HT1080 (cell line): ENCODE measurements at regions not wholly inside any gene's neighbourhood (a gene's known extent, or its start where the extent isn't known, plus 50 kb on each side); places are given as distances from the start of the nearest gene placed in this dataset.

Source experiments
- DNase-seq: peaks from one replicate; pipeline ENCODE4 v3.0.0-alpha.2; 2015; ENCODE audit warnings: low read depth

DNA sequence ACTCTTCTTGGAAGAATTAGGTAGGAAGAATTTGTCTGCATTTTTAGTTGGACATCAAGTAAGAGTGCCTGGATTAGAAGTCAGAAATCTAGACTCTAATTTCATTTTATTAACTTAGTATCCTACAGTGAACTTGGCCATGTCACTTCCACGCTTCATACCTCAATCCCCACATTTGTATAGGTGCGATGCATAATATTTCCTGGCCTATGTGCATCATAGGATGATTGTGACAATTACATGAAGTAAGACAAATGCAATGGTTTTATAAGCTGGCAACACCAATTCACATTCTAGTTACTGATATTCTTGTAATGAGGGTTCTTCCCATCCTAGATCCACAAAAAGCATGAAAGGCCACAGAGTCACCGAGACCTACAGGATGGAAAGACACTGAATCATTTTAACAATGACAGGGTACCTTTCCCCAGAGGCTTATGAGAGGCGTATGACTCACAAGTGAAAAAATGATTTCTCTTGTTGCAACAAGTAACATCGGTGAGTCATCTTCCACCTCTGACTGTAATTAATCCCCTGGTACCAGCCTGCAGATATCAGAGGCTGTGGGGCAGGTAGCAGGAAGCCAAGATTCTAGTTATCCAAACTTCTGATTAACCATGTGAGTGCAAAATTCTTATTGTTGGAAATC, 56.0 kb upstream of the OR5AK2 start:
- DNase-seq, result peak; percentile 95

DNA sequence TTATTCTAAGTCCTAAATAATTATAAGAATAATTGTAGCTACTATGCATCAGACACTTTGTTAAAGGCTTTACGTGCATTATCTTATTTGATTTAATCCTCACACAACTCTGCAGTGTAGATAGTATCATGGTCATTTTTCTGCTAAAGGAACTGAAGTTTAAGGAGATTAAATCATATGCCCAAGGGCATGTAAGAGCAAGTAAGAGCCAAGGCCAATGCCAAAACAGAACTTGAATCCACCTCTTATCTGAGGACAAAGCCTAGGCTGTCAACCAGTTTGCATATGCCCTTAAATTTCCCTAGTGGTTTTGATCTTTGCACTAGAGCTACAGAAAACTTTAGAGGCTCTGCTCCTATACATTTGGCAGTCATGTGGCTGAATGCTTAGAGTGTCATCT, 65.6 kb upstream of the OR5AK2 start:
- no peak for DNase-seq

DNA sequence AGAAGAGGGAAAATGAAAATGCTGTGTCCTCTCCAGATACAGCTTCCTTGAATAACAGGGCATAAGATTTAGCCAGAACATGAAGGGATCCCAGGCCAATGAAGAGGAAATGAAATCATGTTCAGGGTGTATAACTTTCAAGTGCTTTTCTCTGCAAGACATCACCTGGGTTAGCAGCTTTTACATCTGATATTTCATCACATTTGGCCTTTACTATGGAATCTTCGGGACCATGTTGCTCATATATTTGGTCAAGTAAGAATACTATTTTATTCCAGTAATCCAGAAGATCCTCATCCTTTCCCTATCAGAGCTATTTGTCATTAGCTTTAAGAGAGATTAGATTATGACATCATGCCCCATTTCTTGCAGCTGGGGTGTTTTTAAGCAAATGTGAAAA, 66.3 kb upstream of the OR5AK2 start:
- DNase-seq, result no peak

DNA sequence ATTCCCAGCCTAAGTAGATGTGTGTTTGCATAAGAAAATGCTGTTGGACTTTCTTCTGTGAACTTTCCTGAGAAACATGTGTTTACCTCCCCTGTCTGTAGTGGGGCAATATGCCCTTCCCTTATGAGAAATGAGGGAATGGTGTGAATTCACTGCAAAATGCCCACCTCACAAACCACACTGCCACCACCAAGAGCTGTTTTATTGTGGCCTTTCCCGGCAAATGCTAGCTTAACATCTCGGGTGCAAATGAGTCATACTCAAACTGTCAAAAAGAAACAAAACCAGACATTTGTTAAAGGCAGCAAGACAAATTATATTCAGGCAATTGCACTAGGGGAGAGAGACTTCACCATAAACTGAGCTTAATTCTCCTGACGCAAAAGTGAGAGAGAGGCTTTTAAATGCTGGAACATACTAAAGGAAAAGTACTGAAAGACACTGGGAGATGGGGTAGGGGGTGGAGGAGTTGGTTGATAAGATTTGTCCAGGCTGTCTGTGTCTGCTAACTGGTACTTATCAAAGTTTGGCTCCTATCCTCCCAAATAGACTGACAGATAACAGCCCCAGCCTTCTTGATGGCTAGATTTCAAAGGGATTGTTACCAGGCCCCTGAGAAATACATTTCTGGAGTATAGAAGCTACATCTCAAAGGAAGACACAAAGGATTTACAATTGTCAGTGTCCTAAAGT, 70.9 kb upstream of the OR5AK2 start:
- DNase-seq, result peak; percentile 50

DNA sequence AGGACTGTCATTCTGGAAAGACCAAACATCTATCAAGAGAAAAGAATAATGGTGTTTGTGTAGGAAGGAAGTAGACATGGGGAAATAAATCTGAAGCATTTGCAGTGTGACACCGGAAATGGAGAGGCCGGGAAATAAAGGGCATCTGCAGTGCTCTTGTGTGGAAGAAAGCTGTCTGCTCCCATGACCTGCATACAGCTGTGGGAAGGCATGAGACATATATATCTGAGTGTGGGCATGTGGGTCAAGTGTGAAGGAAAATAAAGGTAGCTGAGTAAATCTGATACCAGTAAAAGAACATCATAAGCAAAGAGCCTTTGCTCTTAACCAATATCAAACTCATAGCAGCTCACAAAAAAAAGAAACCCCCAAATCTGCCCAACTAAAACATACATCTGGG, 72.1 kb upstream of the OR5AK2 start:
- DNase-seq, result no peak

DNA sequence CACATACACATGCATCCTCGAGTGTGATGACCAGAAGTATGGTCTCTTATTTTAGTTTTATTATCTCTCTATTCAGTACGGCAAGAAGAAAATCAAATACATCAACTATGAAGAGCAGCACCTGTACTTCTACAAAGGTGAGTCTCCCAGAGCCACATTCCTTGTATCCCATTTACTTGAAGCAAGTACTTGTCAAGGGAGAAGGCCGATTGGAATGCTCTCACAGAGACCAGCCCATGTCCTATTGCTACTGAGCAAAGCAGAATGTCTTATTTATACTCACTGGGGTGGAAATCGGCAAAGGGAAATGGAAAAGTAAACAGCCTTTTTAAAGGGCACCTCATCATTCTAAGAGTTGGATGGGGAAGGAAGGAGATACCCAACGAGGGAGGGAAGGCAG, 72.6 kb upstream of the OR5AK2 start:
- DNase-seq, result no peak

DNA sequence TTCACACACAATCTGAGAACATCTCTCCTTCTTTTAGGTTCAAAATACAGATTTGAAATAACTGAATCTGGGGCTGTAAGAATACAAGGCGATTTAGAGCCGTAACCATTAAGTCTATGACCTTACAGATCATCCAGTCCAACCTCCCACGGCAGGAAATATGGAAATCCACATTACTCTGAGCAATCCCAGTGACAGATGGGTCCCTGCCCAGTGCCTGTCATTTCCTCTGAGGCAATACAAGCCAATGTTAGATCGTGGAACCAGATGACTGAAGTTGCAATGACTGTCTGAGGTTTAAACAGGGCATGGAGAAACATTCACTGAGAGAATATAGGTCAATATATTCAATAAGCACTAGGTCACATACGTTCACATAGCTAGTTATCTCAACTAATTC, 77.4 kb upstream of the OR5AK2 start:
- peak; percentile 65 for DNase-seq

DNA sequence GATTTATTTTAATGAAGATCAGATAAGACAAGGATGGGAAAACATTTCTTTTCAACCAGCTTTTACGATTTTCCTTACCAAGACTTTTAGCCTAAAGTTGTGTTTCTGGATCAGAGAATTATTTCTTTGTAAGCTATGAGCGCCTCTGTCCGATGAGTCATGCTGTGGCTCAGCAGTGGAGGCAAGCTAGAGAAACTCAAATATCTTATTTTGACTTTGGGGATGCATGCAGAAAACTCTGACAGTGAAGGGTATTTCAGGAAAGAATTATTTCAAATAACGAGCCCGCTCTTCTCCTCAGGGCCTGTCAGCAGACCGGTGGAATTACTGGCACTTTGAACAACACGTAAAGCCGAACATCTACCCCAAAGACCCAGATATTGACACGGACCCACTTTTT, 77.9 kb upstream of the OR5AK2 start:
- peak; percentile 39 for DNase-seq

DNA sequence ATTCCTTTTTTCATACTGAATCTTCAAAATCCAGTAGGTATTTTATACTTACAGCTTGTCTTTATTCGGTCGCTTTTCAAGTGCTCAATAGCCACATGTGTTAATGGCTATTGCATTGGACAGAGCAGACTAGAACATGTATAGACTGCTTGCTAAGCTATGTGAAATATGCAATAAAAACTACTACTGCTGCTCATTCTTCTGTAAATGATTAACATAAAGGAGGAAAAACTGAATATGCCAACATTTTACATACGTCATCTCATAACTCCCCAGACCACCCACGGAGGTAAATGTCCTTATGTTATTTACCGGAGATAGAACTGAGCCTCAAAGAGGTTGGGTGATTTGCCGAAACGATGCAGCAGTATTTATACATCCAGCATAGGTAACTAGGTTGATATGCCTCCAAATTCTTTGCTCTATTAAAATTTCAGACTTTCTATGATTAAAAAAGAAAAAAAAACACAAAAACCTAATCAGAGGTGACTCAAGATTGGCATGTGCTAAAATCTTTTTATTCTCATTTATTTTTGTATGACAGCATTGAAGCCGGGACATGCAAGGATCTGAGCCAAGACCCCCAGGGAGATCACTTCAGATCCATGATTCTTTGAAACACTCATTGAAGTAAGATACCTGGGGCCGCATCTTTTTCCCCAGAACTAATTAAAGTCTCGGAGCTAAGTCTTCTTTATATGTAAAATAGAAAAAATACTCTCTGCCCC, 78.5 kb upstream of the OR5AK2 start:
- DNase-seq, result no peak

DNA sequence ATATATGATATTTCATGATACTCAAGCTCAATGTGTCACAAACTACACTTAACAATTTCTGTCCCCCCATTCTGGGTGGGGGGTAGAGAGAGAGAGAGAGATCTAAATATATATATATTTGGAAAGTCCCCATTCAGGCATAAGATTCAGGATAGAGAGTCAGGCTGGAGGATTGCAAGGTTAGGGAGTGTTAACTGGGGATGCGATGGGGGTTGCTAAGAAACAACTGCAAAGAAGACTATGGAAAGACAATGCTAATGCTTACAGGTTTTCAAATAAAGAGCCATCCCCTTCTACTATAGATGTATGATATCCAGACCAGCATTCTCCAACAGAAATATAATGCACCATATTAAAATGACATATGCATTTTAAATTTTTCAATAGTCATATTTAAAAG, 79.2 kb upstream of the OR5AK2 start:
- no peak for DNase-seq

DNA sequence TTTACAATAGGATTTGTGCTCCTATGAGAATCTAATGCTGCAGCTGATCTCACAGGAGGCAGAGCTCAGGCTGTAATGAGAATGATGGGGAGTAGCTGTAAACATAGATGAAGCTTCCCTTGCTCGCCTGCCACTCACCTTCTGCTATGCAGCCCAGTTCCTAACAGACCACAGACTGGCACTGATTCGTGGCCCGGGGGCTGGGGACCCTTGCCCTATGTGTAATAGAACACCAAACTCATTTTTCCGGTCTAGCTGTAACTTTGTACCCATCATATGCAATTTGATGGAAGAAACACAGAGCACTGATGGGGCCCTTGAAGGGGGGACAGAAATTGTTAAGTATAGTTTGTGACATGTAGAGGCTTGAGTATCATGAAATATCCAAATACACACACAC, 79.6 kb upstream of the OR5AK2 start:
- DNase-seq, result no peak

DNA sequence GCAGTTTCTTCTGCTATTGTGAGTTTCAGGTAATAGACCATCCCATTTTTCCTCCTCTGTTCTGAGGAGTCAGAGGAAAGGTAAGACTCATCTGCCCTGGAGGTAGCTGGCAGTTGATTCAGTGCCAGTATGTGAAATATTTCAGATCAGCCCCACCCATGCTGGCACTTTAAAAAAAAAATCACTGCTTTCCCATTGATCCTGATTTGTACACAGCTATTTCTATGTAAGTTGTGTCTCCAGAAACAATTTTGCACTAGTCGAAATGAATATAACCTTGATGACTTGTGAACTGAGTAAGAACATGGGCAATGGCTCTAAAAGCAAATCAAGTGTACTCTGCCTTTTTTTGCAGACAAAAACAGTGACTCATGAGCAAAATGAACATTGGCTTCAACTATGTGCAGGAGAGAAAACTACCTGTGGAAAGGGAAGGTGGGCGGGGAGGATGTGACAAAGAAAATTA, 82.0 kb upstream of the OR5AK2 start:
- no peak for DNase-seq

DNA sequence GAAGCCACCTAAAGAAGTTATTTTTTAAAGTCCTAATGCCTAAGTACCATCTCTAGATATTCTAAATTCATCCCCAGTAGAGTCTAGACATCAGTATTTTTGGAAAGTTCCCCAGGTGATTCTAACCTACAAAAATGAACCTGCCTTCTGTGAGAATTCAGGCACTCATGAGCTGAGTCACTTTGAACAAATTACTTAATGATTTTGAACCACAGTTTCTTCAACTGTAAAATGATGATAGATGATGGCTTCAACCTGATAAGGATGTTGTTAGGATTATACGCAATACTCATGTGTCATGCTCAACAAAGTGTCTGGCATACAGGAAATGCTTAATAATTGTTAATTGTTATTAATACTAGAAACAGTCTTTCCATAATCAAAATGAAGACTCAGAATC, 82.8 kb upstream of the OR5AK2 start:
- no peak for DNase-seq

DNA sequence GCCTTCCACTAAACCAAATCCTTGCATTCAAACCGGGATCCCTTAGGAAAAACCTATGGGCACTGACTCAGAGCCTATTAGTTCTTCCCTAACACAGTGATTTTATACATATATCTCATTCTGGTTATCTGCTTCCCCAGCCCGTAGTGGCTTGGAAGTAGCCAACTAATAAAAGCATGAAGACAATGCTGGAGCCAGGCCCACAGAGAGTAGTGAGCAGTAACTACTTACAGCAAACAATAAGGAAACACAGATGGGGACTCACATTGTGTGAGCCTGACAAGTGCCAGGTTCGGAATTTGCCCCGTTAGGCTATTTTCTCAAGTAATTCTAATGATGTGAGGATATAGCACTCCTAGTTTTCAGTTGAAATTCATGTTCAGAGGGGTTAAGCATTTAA, 83.3 kb upstream of the OR5AK2 start:
- no peak for DNase-seq

DNA sequence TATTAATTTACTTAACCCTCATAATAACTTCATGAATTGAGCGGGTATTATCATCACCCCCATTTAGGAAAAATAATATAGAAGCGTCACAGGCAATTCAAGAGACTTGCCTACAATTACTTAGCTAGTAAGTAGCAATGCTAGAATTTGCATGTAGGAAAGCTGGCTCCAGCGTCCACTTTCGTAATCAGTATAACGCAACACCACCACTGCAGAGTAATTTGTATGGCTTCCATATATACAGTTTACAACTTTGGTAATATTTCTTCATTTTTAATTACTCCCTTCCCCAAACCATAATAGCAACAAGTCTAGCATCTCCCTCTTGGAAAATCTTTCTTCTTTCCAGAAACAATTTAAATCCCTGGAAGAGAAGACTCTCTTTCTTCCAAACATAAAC, 89.9 kb upstream of the OR5AK2 start:
- no peak for DNase-seq

DNA sequence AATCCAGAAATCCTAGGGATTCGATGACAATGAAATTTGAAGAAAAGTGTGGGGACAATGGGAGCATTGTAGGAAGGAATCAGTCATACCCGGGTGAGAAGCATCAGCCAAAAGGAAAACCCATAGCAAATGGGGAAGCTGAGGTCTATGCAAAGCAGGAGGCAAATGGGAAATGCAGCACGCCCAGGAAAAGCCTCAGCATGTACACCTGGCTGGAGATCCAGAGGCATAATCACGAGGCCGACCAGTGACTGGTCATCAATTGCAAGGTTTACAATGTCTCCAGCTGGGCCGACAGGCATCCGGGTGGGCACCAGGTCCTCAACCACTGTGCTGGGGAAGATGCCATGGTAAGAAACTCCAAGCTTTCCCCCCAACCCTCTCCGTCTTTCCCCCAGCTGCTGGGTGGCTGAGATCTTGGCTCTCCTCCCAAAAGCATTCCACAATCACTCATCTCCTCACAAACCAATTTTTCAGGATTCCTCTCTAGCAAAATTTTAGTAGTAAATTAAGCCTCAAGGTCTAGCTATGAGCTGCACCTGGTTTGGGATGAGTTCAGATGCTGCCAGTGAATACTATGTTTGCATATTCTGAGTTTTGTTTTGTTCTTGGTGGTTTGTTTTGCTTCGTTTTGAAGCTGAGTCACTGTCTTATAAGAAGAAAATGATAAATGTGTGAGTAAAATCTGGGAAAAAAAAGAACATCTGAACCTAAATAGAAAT, 98.0 kb upstream of the OR5AK2 start:
- no peak for DNase-seq

DNA sequence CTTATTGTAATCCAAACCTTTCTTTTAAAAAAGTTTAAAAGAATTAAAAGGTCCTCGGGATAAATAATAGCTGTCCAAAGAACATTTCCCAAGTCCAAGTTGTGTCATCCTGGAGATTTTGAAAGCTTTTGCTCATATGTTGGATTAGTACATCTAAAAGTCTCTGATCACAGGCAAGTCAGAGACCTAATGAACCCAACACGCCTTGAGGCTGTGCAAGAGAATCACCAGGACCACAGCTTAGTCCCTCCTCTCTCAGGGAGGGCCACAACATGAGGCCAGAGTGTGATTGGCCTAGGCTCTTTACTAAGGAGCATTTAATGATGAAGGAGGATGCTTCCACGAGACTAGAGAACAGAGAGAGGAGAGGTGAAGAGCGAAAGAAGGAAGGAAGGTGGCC, 98.7 kb upstream of the OR5AK2 start:
- no peak for DNase-seq

DNA sequence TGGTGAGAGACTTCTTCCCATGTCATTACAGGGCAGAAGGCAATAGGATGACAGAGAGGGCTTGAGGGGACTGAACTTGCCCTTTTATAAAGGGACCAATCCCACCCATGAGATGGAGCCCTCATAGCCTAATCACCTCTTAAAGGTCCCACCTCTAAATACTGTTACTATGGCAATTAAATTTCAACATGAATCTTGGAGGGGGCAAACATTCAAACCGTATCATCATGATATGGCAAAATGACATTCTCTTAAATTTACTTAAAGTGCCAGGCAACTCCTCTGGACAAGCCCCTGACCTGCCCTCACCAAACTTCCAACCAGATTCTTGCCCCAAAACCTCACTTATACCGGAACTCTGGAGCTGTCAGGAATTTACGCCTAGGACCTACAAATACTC, 100.8 kb upstream of the OR5AK2 start:
- DNase-seq, result no peak

DNA sequence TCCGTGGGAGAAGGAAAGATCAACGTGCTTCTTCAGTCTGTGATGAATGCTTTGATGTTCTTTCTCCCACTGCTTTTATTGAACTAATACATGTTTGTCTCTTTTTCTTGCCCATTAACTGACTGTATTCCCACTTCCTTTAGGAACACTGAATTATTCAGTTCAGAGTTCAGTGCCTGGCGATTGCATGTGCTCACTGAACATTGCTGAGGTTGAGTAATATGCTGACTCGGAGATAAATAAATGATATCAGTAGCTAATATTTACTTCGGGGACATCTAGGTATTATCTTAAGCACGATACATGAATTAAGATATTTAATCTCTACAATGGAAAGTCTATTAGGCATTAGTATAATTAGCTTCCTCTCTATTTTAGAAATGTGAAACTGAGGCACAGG, 102.3 kb upstream of the OR5AK2 start:
- DNase-seq, result no peak

DNA sequence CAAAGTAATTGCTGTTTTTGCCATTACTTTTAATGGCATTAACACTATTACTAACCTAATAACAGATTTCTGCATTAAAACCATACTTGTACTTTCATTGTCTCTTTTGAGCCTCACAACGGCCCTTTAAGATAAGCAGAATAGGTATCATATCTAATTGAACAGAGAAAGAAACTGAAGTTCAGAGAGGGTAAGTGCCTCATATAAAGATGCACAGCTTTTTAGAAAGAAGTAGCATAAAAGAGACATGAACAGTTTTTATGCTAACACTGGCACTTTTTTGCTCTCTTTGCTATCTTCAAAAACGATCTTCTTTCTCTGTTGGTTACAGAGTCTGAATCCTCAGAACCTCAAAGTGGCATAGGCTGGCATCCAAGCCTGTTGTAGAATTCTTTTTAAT, 102.9 kb upstream of the OR5AK2 start:
- no peak for DNase-seq

DNA sequence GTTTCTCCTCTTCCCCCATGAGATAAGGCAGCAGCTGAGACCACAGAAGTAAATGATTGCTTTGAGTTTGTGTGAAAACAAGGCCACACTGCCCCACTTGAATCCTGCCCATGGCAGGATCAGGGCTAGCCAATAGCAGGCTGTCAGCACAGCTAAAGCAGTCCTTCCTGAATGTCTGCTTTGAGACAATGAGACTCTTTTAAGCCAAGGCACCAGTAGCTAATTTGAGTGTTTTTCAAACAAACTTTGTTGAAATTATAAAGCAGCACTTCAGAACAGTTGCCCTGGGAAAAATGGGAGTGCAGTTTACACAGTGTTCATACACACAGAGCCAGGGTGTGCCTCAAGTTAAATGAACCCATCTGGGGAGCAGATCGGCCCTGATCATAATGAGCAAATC, 103.5 kb upstream of the OR5AK2 start:
- no peak for DNase-seq

DNA sequence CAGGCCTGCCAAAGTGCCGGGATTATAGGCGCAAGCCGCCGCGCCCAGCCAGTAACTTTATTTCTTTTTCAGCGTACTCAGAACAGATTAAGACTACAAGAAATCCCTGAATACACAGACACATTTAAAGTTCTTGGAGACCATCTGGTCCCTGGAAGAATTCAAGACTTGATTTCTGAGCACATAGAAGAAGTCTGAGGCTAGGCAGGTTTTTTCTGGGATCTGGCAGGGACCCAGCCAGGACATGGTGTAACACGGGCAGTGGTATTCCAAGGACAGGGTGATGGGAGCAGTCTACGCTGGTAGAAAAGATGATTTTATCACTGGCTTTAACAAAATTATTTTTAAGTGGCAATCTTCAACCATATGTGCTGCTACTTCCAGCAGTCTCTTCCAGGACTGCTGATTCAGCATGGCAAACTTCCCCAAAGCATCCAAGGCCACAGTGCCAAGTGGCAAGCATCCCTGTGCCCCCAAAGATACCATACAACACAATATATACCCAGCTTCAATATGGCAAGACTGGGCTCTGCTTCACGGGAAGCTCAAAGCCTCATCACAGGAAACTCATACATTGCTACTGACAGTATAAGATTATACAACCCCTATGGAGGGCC, 105.2 kb upstream of the OR5AK2 start:
- no peak for DNase-seq
